ENCODE measurements at regions not wholly inside any gene's neighbourhood (a gene's known extent, or its start where the extent isn't known, plus 50 kb on each side); places are given as distances from the start of the nearest gene placed in this dataset.
"Not testable (repeated sequence)": the region's sequence is repeated elsewhere in the genome, so short reads cannot be mapped to it uniquely, and the experiment has no call there.

DNA sequence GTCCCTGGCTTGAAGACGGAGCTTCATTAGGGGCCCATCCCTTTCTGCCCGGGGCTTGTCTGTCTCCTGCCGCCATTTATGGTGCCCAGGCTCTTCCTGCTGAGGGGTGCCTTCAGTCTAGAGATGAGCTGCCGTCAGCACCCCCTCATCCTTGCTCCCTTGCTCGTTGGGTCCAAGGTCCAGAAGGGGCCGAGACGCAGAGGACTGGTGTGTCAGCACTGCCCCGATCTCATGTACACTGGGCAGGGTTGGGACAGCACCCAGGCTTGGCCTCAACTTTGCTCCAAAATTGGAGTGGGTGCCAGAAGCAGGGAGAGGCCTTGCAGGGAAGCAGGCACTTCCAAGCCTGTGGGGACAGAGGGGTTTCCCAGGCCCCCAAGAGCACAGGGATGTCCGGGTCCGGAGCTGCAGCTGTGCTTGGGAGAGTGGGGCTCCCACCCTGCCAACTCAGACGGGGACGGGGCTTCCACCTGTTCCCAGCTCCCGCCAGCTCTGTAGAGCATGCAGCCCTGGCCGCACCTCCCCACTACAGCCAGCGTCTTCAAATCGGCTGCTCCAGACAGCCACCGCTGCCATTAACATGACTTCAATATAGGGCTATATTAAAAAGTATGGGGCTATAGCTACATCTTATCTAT lies 488.8 kb downstream of the TENT5A start:
- no peak overlapping the region for H3K4me3 ChIP-seq (replicated peaks; ENCODE audit: insufficient read depth, low read length)
- TF ChIP-seq POLR2AphosphoS5 (IDR thresholded peaks at IDR 0.05; ENCODE audit: low read depth) (no peak), SPI1 (IDR thresholded peaks at IDR 0.05; ENCODE audit: borderline replicate concordance, low read depth) (no peak), GABPA (IDR thresholded peaks at IDR 0.05; ENCODE audit: low read depth) (no peak)
- TF ChIP-seq, protein P1, sequence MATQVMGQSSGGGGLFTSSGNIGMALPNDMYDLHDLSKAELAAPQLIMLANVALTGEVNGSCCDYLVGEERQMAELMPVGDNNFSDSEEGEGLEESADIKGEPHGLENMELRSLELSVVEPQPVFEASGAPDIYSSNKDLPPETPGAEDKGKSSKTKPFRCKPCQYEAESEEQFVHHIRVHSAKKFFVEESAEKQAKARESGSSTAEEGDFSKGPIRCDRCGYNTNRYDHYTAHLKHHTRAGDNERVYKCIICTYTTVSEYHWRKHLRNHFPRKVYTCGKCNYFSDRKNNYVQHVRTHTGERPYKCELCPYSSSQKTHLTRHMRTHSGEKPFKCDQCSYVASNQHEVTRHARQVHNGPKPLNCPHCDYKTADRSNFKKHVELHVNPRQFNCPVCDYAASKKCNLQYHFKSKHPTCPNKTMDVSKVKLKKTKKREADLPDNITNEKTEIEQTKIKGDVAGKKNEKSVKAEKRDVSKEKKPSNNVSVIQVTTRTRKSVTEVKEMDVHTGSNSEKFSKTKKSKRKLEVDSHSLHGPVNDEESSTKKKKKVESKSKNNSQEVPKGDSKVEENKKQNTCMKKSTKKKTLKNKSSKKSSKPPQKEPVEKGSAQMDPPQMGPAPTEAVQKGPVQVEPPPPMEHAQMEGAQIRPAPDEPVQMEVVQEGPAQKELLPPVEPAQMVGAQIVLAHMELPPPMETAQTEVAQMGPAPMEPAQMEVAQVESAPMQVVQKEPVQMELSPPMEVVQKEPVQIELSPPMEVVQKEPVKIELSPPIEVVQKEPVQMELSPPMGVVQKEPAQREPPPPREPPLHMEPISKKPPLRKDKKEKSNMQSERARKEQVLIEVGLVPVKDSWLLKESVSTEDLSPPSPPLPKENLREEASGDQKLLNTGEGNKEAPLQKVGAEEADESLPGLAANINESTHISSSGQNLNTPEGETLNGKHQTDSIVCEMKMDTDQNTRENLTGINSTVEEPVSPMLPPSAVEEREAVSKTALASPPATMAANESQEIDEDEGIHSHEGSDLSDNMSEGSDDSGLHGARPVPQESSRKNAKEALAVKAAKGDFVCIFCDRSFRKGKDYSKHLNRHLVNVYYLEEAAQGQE (IDR thresholded peaks at IDR 0.05; ENCODE audit: insufficient replicate concordance, low read depth) = no peak
- TF ChIP-seq, protein P2, sequence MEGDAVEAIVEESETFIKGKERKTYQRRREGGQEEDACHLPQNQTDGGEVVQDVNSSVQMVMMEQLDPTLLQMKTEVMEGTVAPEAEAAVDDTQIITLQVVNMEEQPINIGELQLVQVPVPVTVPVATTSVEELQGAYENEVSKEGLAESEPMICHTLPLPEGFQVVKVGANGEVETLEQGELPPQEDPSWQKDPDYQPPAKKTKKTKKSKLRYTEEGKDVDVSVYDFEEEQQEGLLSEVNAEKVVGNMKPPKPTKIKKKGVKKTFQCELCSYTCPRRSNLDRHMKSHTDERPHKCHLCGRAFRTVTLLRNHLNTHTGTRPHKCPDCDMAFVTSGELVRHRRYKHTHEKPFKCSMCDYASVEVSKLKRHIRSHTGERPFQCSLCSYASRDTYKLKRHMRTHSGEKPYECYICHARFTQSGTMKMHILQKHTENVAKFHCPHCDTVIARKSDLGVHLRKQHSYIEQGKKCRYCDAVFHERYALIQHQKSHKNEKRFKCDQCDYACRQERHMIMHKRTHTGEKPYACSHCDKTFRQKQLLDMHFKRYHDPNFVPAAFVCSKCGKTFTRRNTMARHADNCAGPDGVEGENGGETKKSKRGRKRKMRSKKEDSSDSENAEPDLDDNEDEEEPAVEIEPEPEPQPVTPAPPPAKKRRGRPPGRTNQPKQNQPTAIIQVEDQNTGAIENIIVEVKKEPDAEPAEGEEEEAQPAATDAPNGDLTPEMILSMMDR (IDR thresholded peaks at IDR 0.05; ENCODE audit: insufficient read depth, low read length) = no peak
- no peaks in the 10 kb centered on the region for H3K27me3 ChIP-seq (ENCODE audit: insufficient read depth, poor library complexity, severe bottlenecking)
- H3K27ac ChIP-seq (replicated peaks) = no peak overlapping the region
- no peak for DNase-seq (ENCODE audit: low read depth in 1 of 2, low spot score in 1 of 2)

DNA sequence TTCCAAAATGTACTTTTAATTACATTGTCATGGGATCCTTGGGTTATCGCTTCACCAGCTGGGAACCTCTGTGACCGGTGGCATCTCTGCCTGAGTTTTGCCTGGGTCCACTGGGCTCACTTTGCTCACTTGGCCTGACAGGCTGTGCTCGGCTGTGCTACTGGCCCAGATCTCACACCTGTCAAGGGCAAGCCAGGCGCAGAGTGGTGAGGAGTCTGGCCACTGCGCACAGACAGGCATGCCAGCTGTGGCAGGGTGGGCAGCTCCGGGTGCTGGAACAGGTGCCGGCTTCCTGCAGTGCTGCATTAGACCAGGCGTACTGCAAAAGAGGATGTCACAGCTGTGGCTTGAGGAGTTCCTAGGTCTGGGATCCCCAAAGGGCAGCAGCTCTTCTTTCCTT lies 489.8 kb downstream of the TENT5A start:
- DNase-seq (ENCODE audit: low read depth in 1 of 2, low spot score in 1 of 2) = no peak
- TF ChIP-seq POLR2AphosphoS5 (IDR thresholded peaks at IDR 0.05; ENCODE audit: low read depth) = no peak
- TF ChIP-seq, protein P1 (IDR thresholded peaks at IDR 0.05; ENCODE audit: insufficient replicate concordance, low read depth) = no peak
- TF ChIP-seq GABPA (IDR thresholded peaks at IDR 0.05; ENCODE audit: low read depth) = no peak
- TF ChIP-seq, protein P2 (IDR thresholded peaks at IDR 0.05; ENCODE audit: insufficient read depth, low read length) = no peak
- TF ChIP-seq SPI1 (IDR thresholded peaks at IDR 0.05; ENCODE audit: borderline replicate concordance, low read depth) = no peak
- Histone ChIP-seq H3K4me3 (replicated peaks; ENCODE audit: insufficient read depth, low read length) (no peak overlapping the region), H3K27me3 (ENCODE audit: insufficient read depth, poor library complexity, severe bottlenecking) (no peaks in the 10 kb centered on the region), H3K27ac (replicated peaks) (no peak overlapping the region)

DNA sequence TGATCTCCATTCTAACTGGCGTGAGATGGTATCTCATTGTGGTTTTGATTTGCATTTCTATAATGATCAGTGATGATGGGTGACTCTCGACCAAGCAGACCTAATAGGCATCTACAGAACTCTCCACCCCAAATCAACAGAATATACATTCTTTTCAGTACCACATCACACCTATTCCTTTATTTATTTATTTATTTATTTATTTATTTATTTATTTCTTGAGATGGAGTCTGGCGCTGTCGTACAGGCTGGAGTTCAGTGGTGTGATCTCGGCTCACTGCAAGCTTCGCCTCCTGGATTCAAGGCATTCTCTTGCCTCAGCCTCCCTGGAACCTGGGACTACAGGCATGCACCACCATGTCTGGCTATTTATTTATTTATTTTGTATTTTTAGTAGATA lies 496.3 kb downstream of the TENT5A start:
- DNase-seq (ENCODE audit: low read depth in 1 of 2, low spot score in 1 of 2); H3K27ac ChIP-seq (replicated peaks): not testable (repeated sequence)

DNA sequence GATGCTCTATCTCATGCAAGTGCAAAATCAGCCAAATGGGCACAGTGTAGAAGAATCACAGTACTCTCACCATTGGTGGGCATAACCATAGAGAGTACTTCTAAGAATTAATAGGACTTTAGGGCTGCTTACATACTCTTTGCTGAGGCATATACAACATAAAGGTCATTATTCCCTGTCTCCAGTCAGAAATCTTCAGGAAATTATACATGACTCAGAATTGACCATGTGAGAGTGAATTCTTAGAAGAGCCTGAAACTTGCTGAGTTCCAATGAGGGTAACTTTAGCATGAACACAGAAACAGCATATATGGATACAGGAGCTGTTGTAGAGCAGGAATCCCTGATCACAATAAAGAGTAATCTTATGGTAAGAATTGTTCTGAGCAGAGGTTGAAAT lies 498.7 kb downstream of the TENT5A start:
- TF ChIP-seq, protein P1 (IDR thresholded peaks at IDR 0.05; ENCODE audit: insufficient replicate concordance, low read depth) = no peak
- no peak for DNase-seq (ENCODE audit: low read depth in 1 of 2, low spot score in 1 of 2)
- no peak overlapping the region for H3K27ac ChIP-seq (replicated peaks)
- H3K4me3 ChIP-seq (replicated peaks; ENCODE audit: insufficient read depth, low read length) = no peak overlapping the region
- no peaks in the 10 kb centered on the region for H3K27me3 ChIP-seq (ENCODE audit: insufficient read depth, poor library complexity, severe bottlenecking)

More for the DNA sequence above, 496.3 kb downstream of the TENT5A start:
- not testable (repeated sequence) for H3K4me3 ChIP-seq (replicated peaks; ENCODE audit: insufficient read depth, low read length); H3K27me3 ChIP-seq (ENCODE audit: insufficient read depth, poor library complexity, severe bottlenecking)

All from HL-60 (cell line).